ENCODE measurements at regions not wholly inside any gene's neighbourhood (a gene's known extent, or its start where the extent isn't known, plus 50 kb on each side); places are given as distances from the start of the nearest gene placed in this dataset.
"Not testable (repeated sequence)": the region's sequence is repeated elsewhere in the genome, so short reads cannot be mapped to it uniquely, and the experiment has no call there.

GRCh38 chr5:1651250-1651649 is 127.5 kb upstream of the LPCAT1 start:
- no peak for DNase-seq (ENCODE audit: extremely low spot score)
- TF ChIP-seq CTCF (IDR thresholded peaks at IDR 0.05; ENCODE audit: control extremely low read depth, extremely low read depth, low read depth, missing control alignments) = no peak
- ChIA-PET CTCF (no interaction called here), POLR2A (no interaction called here)

- no peak for TF ChIP-seq CTCF (IDR thresholded peaks at IDR 0.05; ENCODE audit: control extremely low read depth, extremely low read depth, low read depth, missing control alignments)
- no peak for DNase-seq (ENCODE audit: extremely low spot score)
- ChIA-PET CTCF (interaction anchor here (1.5 kb wide), 1 partner anchor 726 kb away, joined by 3 read pairs; no protein-coding TSS in a partner anchor), POLR2A (no interaction called here)
These were observed 125.8 kb upstream of the LPCAT1 start for GRCh38 chr5:1649554-1649953.

GRCh38 chr5:1648806-1649205 is 125.0 kb upstream of the LPCAT1 start:
- POLR2A ChIA-PET = no interaction called here
- CTCF ChIA-PET = interaction anchor here (1.5 kb wide), 1 partner anchor 725 kb away, joined by 3 read pairs; no protein-coding TSS in a partner anchor
- TF ChIP-seq CTCF (IDR thresholded peaks at IDR 0.05; ENCODE audit: control extremely low read depth, extremely low read depth, low read depth, missing control alignments) = no peak
- DNase-seq (ENCODE audit: extremely low spot score) = no peak

- DNase-seq (ENCODE audit: extremely low spot score) = no peak
- CTCF ChIA-PET = no interaction called here
- no peak for TF ChIP-seq CTCF (IDR thresholded peaks at IDR 0.05; ENCODE audit: control extremely low read depth, extremely low read depth, low read depth, missing control alignments)
- POLR2A ChIA-PET = no interaction called here
These were observed 123.8 kb upstream of the LPCAT1 start for GRCh38 chr5:1647580-1647979.

GRCh38 chr5:1644810-1645571 is 121.2 kb upstream of the LPCAT1 start:
- POLR2A ChIA-PET = no interaction called here
- DNase-seq (ENCODE audit: extremely low spot score) = peak; percentile 90
- TF ChIP-seq CTCF (IDR thresholded peaks at IDR 0.05; ENCODE audit: control extremely low read depth, extremely low read depth, low read depth, missing control alignments) = peak; percentile 99
- CTCF ChIA-PET = interaction anchor here (0.7 to 4.7 kb wide), 46 partner anchors 8 to 976 kb away, joined by 3 to 69 read pairs (median 4); no protein-coding TSS in a partner anchor

- POLR2A ChIA-PET; DNase-seq (ENCODE audit: extremely low spot score): not testable (repeated sequence)
- CTCF ChIA-PET = interaction anchor here (0.7 to 4.7 kb wide), 39 partner anchors 9 to 755 kb away, joined by 3 to 69 read pairs (median 4); no protein-coding TSS in a partner anchor
These were observed 120.6 kb upstream of the LPCAT1 start for GRCh38 chr5:1644393-1644809.

- TF ChIP-seq CTCF (IDR thresholded peaks at IDR 0.05; ENCODE audit: control extremely low read depth, extremely low read depth, low read depth, missing control alignments) = no peak
- POLR2A ChIA-PET = no interaction called here
- CTCF ChIA-PET = interaction anchor here (0.7 to 4.7 kb wide), 26 partner anchors 9 to 741 kb away, joined by 3 to 69 read pairs (median 4); no protein-coding TSS in a partner anchor
- no peak for DNase-seq (ENCODE audit: extremely low spot score)
These were observed 120.1 kb upstream of the LPCAT1 start for GRCh38 chr5:1643651-1644392.

Measured in GM10248 (cell line).